GM12874 (cell line): ENCODE measurements at regions not wholly inside any gene's neighbourhood (a gene's known extent, or its start where the extent isn't known, plus 50 kb on each side); places are given as distances from the start of the nearest gene placed in this dataset.

Experiments
- CTCF ChIP-seq: IDR thresholded peaks from 2 replicates; pipeline ENCODE4 v1.5.1; 2011; ENCODE audit warnings: low read depth, mild to moderate bottlenecking, control low read depth, low read length, moderate library complexity; ENCODE audit not compliant: insufficient read depth

GRCh38 chr1:187114792-187115191 lies 286.0 kb downstream of the PLA2G4A start:
- no peak for TF ChIP-seq CTCF

GRCh38 chr1:187121661-187122060 lies 292.9 kb downstream of the PLA2G4A start:
- TF ChIP-seq CTCF = no peak

- TF ChIP-seq CTCF = no peak
Observed at GRCh38 chr1:187122566-187122965, 293.8 kb downstream of the PLA2G4A start.

DNA sequence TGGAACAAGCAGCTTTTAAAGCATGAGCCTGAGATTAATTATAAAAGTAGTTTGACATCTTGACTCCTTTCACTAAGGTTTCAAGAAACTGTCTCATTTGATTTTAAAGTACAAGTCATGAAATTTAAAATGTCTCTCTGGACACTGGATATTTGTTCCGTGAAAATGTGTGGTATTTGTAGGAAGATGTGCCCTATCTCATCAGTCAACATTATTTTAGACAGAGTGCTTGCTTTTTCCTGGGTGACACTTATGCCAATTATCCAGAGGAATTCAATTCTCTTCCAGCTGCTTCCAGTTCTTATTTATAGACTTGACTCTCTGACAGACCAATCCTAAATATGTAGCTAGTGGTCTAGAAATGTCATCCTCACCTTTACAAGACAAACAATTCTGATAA lies 300.4 kb downstream of the PLA2G4A start:
- no peak for TF ChIP-seq CTCF

GRCh38 chr1:187143783-187144182 lies 315.0 kb downstream of the PLA2G4A start:
- TF ChIP-seq CTCF = no peak

DNA sequence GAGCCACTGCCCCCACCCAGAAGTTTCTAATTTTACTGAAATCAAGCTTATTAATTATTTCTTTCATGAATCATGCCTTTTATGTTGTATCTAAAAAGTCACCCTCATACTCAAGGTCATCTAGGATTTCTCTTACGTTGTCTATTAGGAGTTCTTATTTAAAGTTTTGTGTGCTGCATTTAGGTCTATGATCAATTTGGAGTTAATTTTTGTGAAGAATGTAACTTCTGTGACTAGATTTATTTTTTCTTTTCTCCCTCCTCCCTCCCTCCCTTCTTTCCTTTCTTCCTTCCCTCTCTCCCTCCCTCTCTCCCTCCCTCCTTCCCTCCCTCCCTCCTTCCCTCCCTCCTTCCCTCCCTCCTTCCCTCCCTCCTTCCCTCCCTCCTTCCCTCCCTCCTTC lies 317.6 kb downstream of the PLA2G4A start:
- no peak for TF ChIP-seq CTCF

DNA sequence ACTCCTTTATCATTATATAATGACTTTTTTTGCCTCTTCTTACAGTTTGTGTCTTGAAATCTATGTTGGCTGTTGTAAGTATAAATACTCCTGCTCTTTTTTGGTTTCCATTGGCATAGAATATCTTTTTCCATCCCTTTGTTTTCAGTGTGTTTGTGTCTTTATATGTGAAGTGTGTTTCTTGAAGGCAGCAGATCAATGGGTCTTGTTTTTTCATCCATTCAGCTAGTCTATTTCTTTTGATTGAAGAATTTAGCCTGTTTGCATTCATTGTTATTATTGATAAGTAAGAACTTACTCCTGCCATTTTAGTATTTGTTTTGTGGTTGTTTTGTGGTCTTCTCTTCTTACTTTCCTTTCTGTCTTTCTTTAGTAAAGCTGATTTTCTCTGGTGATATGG lies 322.8 kb downstream of the PLA2G4A start:
- no peak for TF ChIP-seq CTCF

- no peak for TF ChIP-seq CTCF
Observed at GRCh38 chr1:187153047-187153446, 324.3 kb downstream of the PLA2G4A start.
